PFSK-1 (cell line): ENCODE measurements at regions not wholly inside any gene's neighbourhood (a gene's known extent, or its start where the extent isn't known, plus 50 kb on each side); places are given as distances from the start of the nearest gene placed in this dataset.

ENCODE experiments used
- FOXP2 ChIP-seq: optimal IDR thresholded peaks from 2 replicates; pipeline ENCODE3; 2011; ENCODE audit warnings: borderline replicate concordance, control low read depth, inconsistent platforms; ENCODE audit not compliant: insufficient read depth; ENCODE audit errors: extremely low read length, extremely low read depth
- POLR2AphosphoS5 ChIP-seq: IDR thresholded peaks from 2 replicates; pipeline ENCODE4 v1.6.1; 2012; ENCODE audit warnings: low read depth, mild to moderate bottlenecking, control low read depth, low read length, moderate library complexity
- SIN3A ChIP-seq: IDR thresholded peaks from 2 replicates; pipeline ENCODE4 v1.6.1; 2012; ENCODE audit warnings: mild to moderate bottlenecking, low read length, moderate library complexity, borderline replicate concordance; ENCODE audit not compliant: insufficient read depth
- TF ChIP-seq, protein P1 (sequence below), 2 experiments: IDR thresholded peaks; 2 replicates each; pipeline versions ENCODE4 v1.6.1 to v1.8.0; 2011 to 2012; ENCODE audit warnings: low read depth in 2 of 2, low read length in 2 of 2, control low read depth in 1 of 2, inconsistent platforms in 1 of 2, mild to moderate bottlenecking in 1 of 2, moderate library complexity in 1 of 2; ENCODE audit not compliant: insufficient read depth in 1 of 2

- TF ChIP-seq POLR2AphosphoS5 = no peak
- TF ChIP-seq FOXP2 = no peak
- TF ChIP-seq, protein P1, sequence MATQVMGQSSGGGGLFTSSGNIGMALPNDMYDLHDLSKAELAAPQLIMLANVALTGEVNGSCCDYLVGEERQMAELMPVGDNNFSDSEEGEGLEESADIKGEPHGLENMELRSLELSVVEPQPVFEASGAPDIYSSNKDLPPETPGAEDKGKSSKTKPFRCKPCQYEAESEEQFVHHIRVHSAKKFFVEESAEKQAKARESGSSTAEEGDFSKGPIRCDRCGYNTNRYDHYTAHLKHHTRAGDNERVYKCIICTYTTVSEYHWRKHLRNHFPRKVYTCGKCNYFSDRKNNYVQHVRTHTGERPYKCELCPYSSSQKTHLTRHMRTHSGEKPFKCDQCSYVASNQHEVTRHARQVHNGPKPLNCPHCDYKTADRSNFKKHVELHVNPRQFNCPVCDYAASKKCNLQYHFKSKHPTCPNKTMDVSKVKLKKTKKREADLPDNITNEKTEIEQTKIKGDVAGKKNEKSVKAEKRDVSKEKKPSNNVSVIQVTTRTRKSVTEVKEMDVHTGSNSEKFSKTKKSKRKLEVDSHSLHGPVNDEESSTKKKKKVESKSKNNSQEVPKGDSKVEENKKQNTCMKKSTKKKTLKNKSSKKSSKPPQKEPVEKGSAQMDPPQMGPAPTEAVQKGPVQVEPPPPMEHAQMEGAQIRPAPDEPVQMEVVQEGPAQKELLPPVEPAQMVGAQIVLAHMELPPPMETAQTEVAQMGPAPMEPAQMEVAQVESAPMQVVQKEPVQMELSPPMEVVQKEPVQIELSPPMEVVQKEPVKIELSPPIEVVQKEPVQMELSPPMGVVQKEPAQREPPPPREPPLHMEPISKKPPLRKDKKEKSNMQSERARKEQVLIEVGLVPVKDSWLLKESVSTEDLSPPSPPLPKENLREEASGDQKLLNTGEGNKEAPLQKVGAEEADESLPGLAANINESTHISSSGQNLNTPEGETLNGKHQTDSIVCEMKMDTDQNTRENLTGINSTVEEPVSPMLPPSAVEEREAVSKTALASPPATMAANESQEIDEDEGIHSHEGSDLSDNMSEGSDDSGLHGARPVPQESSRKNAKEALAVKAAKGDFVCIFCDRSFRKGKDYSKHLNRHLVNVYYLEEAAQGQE (IDR thresholded peaks at IDR 0.05; ENCODE audit: insufficient read depth in 1 of 2, low read depth in 2 of 2, low read length in 2 of 2) = no peak
- TF ChIP-seq SIN3A = no peak
Observed at GRCh38 chr1:218616681-218617080, 271.5 kb downstream of the TGFB2 start.
